ENCODE measurements at regions not wholly inside any gene's neighbourhood (a gene's known extent, or its start where the extent isn't known, plus 50 kb on each side); places are given as distances from the start of the nearest gene placed in this dataset.

DNA sequence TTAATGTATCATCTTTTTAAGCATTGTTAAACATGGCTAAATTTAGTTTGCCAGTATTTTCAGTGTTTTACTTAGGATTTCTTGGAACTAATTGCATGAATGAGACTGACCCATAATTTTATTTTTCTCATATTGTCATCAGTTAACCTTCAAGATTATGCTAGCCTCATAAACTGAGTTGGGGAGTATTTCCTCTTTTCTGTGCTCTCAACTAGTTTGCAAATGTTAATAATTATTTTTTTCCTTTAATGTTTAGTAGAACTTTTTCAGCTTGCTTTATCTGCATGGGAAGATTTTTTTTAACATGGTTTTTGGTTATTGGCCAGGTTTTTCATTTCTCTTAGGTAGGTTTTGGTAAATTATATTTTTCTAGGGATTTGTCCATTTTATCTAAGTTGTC lies 235.4 kb upstream of the SESN3 start:
- DNase-seq = no peak

DNA sequence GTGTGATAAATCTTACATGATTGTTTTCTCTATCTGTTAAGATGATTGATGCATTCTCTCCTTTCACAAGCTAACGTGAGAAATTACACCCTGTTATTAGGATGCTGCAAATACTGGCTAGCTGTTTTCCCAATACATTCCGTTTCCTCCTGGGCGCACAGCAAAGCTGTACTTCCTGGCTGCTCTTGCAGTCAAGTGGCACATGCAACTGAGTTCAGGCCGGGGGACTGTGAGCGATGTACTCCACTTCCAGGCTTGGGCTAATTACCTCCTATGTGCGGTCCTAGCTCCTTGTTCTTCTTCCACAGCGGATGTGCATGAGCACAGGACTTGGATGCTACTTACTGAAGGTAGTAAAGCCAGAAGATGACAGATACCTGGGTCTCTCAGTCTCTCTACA lies 234.9 kb upstream of the SESN3 start:
- H3K9me3 ChIP-seq (replicated peaks) = no peaks in the 10 kb centered on the region
- H3K4me3 ChIP-seq = no peak overlapping the region
- H3K36me3 ChIP-seq = no peaks in the 10 kb centered on the region
- H3K4me1 ChIP-seq = no peaks in the 10 kb centered on the region
- no peak overlapping the region for H3K27ac ChIP-seq
- no peaks in the 10 kb centered on the region for H3K27me3 ChIP-seq
- DNase-seq = peak in 1 of 2 experiments; percentile 1

More for the DNA sequence above, 235.4 kb upstream of the SESN3 start:
- no peaks in the 10 kb centered on the region for H3K9me3 ChIP-seq (replicated peaks)
- no peaks in the 10 kb centered on the region for H3K36me3 ChIP-seq
- no peaks in the 10 kb centered on the region for H3K4me1 ChIP-seq
- no peak overlapping the region for H3K27ac ChIP-seq
- no peaks in the 10 kb centered on the region for H3K27me3 ChIP-seq
- H3K4me3 ChIP-seq = no peak overlapping the region

DNA sequence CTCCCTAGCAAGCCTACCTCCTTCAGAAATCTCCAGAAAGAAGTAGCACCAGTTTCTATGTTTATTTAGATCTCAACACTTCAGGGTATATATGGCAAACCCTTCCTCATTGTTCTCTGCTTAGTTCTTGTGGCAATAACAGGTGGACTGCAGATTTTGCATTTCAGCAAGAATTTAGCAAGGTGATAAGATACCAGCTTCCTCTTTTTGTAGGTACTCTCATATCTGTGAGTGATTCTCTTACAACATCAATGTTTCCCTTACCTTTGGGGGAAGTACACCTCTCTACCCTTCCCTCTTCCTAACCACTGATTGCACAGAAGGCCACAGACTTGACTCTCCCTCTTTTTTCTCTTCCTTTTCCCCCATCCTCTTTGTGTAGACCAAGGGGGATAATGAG lies 230.9 kb upstream of the SESN3 start:
- Histone ChIP-seq H3K36me3 (no peaks in the 10 kb centered on the region), H3K4me3 (no peak overlapping the region), H3K9me3 (replicated peaks) (no peaks in the 10 kb centered on the region), H3K27me3 (no peaks in the 10 kb centered on the region), H3K27ac (no peak overlapping the region), H3K4me1 (no peaks in the 10 kb centered on the region)
- DNase-seq = no peak

GRCh38 chr11:95461348-95461747 lies 230.3 kb upstream of the SESN3 start:
- no peaks in the 10 kb centered on the region for H3K36me3 ChIP-seq
- no peak for DNase-seq
- no peak overlapping the region for H3K4me3 ChIP-seq
- no peaks in the 10 kb centered on the region for H3K9me3 ChIP-seq (replicated peaks)
- no peak overlapping the region for H3K27ac ChIP-seq
- no peaks in the 10 kb centered on the region for H3K27me3 ChIP-seq
- no peaks in the 10 kb centered on the region for H3K4me1 ChIP-seq

DNA sequence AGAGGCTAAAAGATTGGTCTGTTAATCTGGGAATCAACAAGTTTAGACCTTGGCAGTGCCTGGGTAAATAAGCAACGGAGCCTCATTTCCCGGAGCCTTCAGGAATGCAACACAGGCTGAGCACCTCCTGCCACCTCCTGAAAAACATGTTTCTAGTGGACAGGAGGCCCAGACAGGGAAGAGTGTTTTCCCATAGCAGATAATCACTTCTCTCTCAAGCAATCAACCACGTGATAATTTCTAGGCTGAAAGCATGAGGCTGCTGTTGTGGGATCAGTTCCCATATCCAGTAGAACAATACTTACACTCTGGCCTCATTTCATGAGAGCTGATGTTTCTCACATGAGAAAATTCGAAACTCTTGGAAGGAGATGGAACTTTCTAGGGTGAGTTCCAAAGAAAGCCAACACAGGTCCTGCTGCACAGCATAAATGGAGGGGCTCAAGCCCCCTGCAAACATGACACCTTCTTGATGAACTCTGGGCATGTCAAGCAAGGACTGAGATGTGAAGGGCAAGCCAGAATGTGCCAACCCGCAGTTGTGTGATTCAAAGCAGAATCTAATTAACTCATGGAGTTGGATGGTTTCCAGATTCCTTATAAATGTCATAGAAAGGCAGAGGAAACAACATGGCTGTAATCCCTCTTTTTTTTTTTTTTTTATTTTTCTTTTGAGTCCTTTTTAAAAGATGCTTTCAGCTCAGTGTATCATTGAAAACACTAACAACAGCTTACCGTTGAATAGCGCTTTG lies 228.5 kb upstream of the SESN3 start:
- no peaks in the 10 kb centered on the region for H3K36me3 ChIP-seq
- no peak overlapping the region for H3K4me3 ChIP-seq
- no peaks in the 10 kb centered on the region for H3K4me1 ChIP-seq
- H3K27me3 ChIP-seq = no peaks in the 10 kb centered on the region
- no peaks in the 10 kb centered on the region for H3K9me3 ChIP-seq (replicated peaks)
- no peak overlapping the region for H3K27ac ChIP-seq
- DNase-seq = no peak

DNA sequence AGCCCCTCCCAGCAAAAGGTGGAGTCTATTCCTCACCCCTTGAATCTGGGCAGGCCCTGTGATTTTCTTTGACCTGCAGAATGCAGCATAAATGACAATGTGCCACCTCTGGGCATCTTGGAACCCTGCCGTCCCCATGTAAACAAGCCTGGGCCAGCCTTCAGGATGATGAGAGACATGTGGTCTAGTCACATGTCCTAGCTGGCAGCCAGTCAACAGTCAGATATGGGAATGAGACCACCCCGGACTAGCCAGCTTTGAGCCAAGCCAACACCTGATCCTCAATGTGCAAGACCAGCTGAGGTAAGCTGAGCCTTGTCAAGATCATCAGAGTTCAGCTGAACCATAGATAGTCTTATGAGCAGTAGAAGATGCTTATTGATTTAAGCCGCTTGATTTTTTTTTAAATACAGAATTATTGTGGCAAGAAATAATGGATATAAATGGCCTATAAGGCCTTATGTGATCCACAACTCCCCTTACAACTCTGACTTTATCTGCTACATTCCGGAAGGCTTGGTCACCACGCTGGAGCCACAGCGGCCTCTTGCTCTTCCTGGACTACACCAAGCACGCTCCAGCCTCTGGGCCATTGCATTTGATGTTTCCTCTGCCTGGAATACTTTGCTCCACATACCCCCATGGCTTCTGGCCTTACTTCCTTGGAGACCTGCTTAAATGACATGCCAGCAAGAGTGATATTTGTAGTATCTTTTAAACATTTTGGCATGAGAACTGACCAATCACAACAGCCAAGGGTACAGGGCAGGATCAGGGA lies 225.9 kb upstream of the SESN3 start:
- peak in 1 of 2 experiments; percentile 2 for DNase-seq
- no peaks in the 10 kb centered on the region for H3K27me3 ChIP-seq
- H3K9me3 ChIP-seq (replicated peaks) = no peaks in the 10 kb centered on the region

GRCh38 chr11:95455228-95455970 lies 224.4 kb upstream of the SESN3 start:
- no peak for DNase-seq
- Histone ChIP-seq H3K27ac (no peak overlapping the region), H3K36me3 (no peaks in the 10 kb centered on the region), H3K4me1 (no peaks in the 10 kb centered on the region), H3K27me3 (no peaks in the 10 kb centered on the region), H3K9me3 (replicated peaks) (no peaks in the 10 kb centered on the region), H3K4me3 (no peak overlapping the region)

More for the DNA sequence above, 225.9 kb upstream of the SESN3 start:
- H3K4me1 ChIP-seq = no peaks in the 10 kb centered on the region
- H3K4me3 ChIP-seq = no peak overlapping the region
- H3K27ac ChIP-seq = no peak overlapping the region
- H3K36me3 ChIP-seq = no peaks in the 10 kb centered on the region

- Histone ChIP-seq H3K4me3 (no peak overlapping the region), H3K9me3 (replicated peaks) (no peaks in the 10 kb centered on the region), H3K27ac (no peak overlapping the region), H3K27me3 (no peaks in the 10 kb centered on the region), H3K4me1 (no peaks in the 10 kb centered on the region), H3K36me3 (no peaks in the 10 kb centered on the region)
- DNase-seq = peak; percentile 15 to 37
These were observed 222.7 kb upstream of the SESN3 start for GRCh38 chr11:95453616-95454171.

DNA sequence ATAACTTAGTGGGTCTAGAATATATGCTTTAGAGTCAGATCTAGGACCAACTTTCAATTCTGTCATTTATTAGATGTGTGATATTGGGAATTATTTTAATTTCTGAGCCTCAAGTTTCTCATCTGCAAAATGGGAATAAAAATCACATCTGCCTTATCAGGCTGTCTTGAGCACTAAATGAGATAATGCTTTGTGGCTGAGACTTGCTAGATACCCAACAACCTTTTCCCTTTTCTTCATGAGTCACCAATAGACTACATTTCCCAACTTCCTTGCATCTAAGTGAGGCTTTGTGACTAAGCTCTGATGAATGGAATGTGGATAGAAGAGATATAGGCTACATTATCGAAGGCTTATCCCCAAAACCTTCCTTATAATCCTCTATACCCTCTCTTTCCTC lies 220.7 kb upstream of the SESN3 start:
- Histone ChIP-seq H3K4me3 (no peak overlapping the region), H3K27me3 (no peaks in the 10 kb centered on the region), H3K9me3 (replicated peaks) (no peaks in the 10 kb centered on the region), H3K27ac (no peak overlapping the region), H3K36me3 (no peaks in the 10 kb centered on the region), H3K4me1 (no peaks in the 10 kb centered on the region)
- DNase-seq = no peak

DNA sequence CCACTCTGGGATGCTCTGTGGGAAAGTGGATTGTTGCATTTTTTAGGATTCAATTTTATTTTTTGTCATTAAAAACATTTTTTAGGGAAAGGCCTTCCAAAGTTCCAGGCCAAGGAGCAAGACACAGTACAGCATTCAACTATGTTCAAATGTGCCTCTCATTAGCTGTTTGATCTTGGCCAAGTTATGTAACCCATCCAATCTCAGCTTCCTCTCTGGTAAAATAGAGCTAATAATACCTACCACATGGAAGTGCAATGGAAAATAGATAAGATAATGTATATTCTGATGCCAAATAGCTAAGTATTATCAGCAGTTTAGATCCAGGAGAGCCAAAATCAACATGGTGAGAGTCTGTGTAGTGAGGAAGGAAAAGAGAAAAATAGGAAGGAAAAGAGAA lies 220.3 kb upstream of the SESN3 start:
- H3K4me3 ChIP-seq = no peak overlapping the region
- H3K36me3 ChIP-seq = no peaks in the 10 kb centered on the region
- no peak for DNase-seq
- no peaks in the 10 kb centered on the region for H3K9me3 ChIP-seq (replicated peaks)
- no peak overlapping the region for H3K27ac ChIP-seq
- no peaks in the 10 kb centered on the region for H3K4me1 ChIP-seq
- no peaks in the 10 kb centered on the region for H3K27me3 ChIP-seq

- H3K4me1 ChIP-seq = no peaks in the 10 kb centered on the region
- DNase-seq = no peak
- H3K36me3 ChIP-seq = no peaks in the 10 kb centered on the region
- H3K27ac ChIP-seq = no peak overlapping the region
- no peak overlapping the region for H3K4me3 ChIP-seq
- no peaks in the 10 kb centered on the region for H3K27me3 ChIP-seq
- no peaks in the 10 kb centered on the region for H3K9me3 ChIP-seq (replicated peaks)
These were observed 219.6 kb upstream of the SESN3 start for GRCh38 chr11:95450547-95451123.

- no peak for DNase-seq
- Histone ChIP-seq H3K9me3 (replicated peaks) (no peaks in the 10 kb centered on the region), H3K27ac (no peak overlapping the region), H3K4me1 (no peaks in the 10 kb centered on the region), H3K4me3 (no peak overlapping the region), H3K36me3 (no peaks in the 10 kb centered on the region), H3K27me3 (no peaks in the 10 kb centered on the region)
These were observed 214.8 kb upstream of the SESN3 start for GRCh38 chr11:95445746-95446333.

GRCh38 chr11:95444309-95445241 lies 213.6 kb upstream of the SESN3 start:
- H3K36me3 ChIP-seq = no peaks in the 10 kb centered on the region
- H3K4me3 ChIP-seq = no peak overlapping the region
- H3K4me1 ChIP-seq = no peaks in the 10 kb centered on the region
- H3K27me3 ChIP-seq = no peaks in the 10 kb centered on the region
- H3K27ac ChIP-seq = no peak overlapping the region
- H3K9me3 ChIP-seq (replicated peaks) = no peaks in the 10 kb centered on the region
- DNase-seq = no peak
